Activated CD4-positive, alpha-beta T cell treated with anti-CD3 and anti-CD28 coated beads, Interleukin-2, amount 50 U/mL, for 24 hours (primary cell): ENCODE measurements at regions not wholly inside any gene's neighbourhood (a gene's known extent, or its start where the extent isn't known, plus 50 kb on each side); places are given as distances from the start of the nearest gene placed in this dataset.

Experiments used
- DNase-seq, 2 donors: peaks; one replicate each; pipeline ENCODE4 v3.0.0-alpha.2; 2020; ENCODE audit warnings: low read depth in 1 of 2, low spot score in 1 of 2

DNA sequence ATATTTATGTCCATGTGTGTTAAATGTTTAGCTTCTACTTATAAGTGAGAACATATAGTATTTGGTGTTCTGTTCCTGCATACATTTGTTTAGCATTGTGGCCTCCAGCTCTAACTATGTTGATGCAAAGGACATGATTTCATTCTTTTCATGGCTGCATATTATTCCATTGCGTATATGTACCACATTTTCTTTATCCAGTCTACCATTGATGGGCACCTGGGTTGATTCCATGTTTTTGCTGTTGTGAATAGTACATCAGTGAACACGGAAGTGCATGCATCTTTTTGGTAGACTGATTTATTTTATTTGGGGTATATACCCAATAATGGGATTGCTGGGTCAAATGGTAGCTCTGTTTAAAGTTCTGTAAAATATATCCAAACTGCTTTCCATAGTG lies 359.0 kb downstream of the SLCO4C1 start:
- DNase-seq: no peak

DNA sequence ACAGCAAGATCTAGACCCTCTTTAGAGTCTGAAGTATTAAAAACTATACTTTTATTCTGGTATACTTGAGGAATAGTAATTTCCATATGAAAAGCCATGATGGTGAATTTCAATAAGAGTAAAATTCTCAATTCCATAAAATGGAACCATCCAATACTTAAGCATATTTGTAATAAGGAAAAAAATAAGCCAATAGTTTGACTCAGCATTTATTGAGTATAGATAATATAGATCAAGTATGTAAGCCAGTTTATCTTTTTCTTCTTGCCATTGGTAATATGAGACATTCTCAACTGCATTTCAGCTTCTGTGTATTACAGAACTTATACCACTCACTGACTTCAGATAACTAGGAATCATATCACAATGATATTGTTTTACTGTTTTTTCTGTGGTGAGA lies 361.0 kb downstream of the SLCO4C1 start:
- no peak for DNase-seq

DNA sequence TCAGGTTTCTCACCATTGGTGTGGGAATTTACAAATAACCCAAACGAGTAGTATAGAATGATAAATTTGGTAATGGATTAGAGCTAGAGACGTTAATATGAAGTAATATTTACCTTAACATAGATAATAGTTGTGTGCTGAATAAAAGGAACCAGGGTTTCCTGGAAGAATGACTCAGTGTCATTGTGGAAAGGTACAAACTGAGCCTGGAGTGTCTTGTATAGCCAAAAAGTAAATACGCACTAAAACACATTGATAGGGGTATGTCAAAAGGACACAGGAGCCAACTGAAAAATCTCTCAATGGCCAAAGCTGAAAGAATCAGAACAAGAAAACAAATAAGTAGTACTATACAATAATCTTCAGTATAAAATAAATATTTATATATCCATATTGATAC lies 363.5 kb downstream of the SLCO4C1 start:
- DNase-seq: no peak

DNA sequence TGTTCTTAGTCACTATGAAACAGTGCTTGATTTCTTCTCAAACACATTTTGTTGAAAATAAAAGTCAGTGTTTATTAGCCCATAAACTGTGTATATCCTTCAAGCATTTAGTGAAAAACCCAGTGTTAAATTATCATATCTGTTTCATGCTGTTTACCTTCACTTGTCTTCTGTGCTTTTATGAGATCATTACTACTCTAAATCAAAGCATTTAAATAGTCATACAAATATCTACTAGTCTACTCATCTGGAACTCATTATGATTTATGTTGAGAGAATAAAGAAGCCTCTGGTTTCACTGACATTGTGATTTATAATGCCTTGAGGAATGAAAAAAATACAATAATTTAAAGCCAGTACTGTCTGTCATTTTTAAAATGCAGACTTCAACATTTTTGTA lies 366.5 kb downstream of the SLCO4C1 start:
- DNase-seq: no peak

DNA sequence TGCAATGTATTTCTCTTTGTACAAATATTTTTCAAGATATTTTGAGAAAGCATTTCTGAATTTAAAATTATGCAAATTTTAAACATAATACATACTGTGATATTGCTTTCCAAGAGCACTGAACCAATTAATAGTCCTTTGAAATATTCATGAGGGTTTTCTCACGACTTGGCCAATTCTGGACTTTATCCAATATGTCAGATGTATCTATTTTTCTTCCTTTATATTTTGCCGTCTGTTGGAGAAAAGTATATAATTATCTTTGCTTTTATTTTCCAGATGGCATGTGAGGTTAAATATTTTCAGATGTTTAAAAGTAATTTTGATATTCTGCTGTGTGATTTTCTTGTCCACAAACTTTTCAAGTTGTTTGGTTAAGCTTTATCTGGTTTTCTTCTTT lies 378.9 kb downstream of the SLCO4C1 start:
- DNase-seq: no peak

DNA sequence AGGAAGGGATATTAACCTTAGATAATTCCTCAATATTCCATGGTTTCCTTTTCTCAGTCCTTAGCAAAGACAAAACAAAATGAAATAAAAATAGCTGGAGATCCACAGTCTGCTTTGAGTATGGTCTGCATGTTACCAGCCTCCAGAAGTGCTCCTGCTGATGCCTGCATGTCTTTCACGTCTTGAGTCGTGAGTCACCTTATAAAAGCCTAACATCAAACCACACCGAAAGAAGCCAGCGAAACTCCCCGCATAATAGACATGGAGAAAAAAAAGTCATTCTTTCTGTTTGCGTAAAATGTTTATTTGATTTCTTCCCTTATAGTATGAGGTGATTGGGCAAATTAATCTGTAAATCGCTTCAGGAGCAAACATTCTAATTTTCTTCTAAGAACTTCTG lies 380.5 kb downstream of the SLCO4C1 start:
- no peak for DNase-seq

DNA sequence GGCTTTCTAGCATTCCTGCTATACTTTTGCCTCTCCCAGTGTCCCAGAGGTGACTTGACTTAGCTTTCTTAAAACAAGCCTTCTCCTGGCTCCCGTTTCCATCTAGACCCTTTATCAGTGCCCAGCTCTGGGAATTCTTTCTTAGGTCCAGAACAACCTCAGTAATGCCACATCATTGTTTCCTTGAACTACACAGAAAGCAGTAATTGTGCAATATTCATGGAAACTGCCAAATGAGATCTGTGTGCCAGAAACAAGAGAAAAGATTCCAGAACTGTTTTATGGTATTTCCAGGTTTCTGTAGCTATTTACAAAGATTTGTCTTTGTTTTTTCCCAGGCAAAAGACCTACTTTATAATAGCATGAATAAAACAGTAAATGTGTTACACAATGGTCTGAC lies 391.3 kb downstream of the SLCO4C1 start:
- DNase-seq: no peak

DNA sequence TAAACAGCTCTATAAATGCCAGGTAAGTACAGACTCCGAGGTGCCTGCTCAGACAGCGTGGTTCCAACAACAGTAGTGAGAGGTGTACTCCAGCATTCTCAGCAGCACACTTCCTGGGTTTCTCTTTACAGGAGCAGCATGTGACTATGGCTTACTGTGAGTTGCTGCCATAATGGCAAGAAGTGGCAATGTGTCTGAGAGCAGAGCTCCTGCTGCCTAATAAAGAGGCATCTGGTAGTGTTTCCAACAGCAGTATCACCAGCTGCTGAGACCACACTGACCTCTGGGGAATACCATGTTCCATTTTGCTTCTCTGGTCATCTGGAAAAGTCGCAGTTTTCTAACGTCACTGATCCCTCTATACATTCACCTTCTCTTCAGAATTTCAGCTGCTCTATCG lies 398.2 kb downstream of the SLCO4C1 start:
- DNase-seq: no peak

DNA sequence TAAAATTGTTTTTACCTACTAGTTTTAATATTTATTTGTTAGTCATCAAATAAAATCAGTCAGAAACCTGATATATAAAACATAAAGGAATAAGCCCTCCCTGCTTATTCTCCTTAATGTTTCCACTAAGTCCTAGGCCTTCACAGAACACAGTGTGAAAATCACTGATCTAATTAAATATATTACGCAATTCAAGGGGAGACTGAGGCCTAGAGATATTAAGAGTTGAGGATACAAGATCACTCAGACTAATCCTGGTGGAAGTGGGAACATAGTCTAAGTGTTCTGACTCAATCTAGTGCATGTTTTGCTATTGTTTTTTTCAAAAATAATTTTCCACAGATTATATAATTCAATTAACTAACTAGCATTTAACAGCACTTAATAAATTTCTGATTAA lies 401.1 kb downstream of the SLCO4C1 start:
- no peak for DNase-seq

DNA sequence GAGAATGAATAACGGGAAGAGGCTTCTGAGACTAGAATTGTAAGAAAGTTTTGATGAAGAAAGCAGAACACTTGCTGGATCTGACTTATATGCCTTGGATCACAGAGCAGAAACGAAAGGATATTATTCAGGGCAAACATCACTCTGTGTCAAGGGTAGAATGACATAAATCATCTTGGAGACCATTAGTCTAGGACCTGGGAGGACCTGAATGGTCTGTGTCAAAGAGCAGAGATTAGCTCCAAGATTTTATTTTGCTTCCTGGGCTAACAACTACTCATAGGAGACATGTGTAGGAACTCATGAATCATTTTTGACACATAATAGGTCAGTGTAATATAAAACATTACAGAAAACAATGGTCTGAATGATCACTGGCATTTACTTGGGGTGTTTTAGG lies 417.9 kb downstream of the SLCO4C1 start:
- DNase-seq: no peak

DNA sequence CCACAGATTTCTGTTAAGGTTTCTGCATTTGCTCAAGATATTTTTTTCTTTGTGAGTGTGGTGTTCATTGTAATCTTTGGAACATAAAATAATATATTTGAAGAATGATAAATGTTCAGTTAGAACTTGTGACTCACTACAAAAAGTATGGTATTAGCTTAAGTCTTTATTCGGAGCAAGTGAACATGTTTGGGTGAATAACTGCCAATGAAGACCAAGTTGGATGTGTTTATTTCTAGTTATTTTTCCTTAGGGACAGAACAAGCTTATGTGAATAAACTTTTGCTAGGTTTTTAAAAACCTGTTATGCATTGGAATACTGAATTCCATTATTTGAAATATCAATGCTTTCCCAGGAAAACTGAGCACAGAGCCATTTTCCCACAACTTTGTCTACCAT lies 418.6 kb downstream of the SLCO4C1 start:
- no peak for DNase-seq

DNA sequence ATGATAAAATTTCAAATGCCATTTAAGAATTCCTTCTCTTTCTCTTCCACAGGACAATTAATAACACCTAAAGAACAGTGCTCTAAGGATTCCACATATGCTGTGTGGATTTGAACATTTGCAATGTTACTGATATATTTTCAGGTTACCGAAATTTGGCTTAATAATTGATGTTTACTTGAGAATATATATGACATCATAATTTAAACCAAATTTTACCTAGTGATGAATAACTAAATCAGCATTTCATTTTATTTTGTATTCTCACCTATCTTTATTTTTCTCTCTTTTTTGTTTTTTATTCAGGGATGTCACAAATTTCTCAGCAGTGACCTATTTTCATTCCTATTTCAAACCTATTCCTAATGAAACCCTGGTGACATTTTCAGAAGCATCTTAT lies 429.6 kb downstream of the SLCO4C1 start:
- no peak for DNase-seq

DNA sequence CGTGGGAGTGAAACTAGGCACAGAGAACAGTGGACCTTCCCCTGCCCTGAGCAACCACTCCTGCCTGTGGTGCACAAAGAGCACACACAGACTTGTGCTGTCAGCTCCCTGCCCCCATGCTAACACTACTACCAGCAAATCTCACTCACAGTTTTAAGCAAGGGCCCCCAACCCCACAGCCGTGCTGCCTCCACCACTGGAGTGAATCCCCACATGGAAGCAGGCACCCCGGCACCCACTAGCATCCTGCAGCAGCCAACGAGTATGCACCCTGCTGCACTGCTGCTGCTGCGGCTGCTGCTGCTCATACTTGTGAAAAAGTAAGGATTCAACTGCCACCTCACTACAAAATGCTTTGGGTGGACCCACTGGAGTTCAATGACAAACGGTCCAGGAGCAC lies 435.5 kb downstream of the SLCO4C1 start:
- no peak for DNase-seq

DNA sequence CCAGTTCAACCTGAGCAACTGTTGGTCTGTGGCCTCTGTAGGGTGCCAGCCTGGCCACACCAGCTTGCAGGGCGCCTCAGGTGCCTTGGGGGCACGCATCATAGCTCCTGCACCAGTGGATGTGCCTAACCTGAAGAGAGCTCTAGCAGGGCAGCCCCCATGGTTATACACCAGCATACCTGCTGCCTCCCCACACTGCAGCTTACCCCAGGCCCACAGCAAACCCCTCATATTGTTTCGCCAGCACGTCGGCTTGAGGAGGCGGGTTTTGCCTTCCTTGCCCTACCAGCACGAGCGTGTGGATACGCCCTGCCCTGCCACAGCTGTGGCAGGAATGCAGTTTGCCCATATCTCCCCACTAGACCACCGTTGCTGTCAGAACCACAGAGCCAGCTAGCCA lies 435.9 kb downstream of the SLCO4C1 start:
- no peak for DNase-seq

DNA sequence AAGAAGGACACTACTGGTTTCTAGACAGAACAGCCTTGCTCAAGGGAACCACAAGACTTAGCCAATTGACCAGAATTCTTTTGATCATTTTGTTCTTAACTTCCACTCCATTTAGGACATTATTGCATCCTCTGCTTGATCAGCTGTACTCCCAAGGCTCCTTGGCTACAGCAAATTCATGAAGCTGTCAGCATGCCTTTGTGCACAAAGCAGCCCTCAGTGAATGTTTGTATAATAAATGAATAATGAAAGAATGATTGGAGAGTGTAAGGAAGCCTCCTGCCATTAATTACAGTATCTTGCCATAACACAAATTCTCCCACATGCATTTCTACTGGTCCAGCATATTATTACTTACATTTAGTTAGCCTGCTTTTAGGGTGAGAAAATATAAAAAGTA lies 449.6 kb downstream of the SLCO4C1 start:
- DNase-seq: no peak

DNA sequence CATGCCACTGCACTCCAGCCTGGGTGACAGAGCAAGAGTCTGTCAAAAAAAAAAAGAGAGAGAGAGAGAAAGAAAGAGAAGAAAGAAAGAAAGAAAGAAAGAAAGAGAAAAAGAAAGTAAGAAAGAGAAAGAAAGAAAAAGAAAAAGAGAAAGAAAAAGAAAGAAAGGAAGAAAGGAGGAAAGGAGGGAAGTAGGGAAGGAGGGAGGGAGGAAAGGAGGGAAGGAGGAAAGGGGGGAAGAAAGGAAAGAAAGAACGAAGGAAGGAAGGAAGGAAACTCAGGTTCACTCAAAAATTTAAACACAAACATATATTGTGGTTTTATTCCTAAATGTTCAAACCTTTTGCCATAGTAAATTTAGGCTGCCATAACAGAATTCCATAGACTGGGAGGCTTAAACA lies 453.0 kb downstream of the SLCO4C1 start:
- DNase-seq: no peak

DNA sequence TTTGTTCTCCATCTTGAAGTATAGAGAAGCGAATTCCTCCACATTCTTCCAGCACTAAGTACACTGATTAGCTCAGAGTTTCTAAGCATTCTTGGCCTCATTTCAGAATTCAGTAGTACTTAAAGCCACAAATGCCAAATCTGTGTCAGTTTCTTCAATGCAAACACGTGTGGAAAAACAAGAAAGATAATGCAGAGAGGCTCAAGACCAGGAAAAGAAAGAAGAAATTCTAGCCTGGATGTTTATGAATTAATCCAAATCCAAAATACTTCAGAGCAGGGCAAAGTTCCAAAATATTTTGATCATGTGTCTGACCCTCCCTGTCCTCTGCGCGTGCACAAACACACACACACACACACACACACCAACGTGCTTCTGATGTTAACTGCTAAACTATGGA lies 457.6 kb downstream of the SLCO4C1 start:
- DNase-seq: no peak

DNA sequence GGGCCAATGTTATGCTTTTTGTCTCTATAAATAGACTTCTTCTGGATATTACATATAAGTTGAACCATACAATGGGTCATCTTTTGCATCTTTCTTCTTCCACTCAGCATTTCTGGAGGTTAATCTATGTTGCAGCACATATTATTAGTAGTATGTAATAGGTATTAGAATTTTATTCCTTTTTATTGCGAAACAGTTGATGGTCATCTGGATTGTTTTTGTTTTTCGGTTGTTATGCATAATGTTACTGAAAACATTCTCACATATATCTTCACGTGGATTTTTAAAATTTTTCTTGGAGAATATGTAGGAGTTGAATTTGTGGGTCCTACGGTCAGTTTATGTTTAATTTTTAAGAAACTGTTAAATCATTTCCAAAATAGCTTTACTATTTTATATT lies 466.8 kb downstream of the SLCO4C1 start:
- DNase-seq: no peak

DNA sequence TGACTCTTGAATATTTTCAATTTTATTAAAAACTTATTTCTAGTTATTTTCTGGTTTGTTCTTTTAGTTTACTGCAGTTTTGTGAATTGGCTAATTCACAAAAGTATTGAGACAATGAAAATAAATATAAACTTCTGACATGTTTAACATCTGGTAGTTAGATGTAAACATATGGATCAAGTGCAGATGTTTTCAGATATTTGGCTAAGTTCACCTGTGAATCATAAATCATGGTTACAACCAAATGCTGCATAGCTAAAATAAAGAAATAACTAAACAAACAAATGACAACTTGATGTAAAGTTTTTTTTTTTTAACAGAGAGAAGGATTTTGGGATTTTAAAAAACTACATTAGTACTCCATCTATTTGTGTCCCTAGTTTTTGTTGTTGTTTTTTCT lies 484.6 kb downstream of the SLCO4C1 start:
- no peak for DNase-seq

DNA sequence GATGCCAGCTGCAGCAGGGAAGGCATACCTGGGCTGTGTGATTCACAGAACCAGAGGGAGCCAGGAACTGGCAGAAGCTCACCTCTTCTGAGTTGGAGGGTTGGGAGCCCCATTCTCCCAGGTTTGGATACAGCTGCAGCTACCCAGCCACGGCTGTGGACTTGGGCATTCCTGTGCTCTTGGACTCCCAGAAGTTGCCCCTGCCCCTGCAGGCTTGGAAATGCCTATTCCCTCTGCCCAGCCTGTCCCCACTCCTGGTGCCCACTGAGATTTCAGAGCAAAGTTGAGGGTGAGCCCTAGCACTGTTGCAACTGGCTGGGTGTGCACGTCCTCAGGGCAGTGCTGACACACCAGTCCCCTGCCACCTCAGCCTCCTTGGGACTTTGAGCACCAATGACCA lies 489.7 kb downstream of the SLCO4C1 start:
- no peak for DNase-seq

DNA sequence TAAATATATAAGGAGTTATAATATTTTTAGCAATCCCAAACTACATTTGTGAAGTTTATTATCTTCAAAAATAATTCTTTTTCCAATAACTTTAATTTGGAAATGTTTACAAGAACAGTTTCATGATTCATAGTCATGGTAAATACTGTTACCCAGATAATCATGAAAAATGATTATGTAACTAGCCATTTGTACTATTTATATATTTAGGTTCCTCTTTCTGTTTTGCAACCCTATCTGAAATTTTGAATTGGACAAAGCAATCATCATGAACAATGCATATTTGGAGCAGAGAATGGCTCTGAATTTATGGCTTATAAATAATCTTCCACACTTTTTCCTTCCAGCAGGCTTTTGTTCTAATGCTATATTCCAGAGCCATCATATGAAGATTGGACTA lies 499.7 kb downstream of the SLCO4C1 start:
- no peak for DNase-seq

DNA sequence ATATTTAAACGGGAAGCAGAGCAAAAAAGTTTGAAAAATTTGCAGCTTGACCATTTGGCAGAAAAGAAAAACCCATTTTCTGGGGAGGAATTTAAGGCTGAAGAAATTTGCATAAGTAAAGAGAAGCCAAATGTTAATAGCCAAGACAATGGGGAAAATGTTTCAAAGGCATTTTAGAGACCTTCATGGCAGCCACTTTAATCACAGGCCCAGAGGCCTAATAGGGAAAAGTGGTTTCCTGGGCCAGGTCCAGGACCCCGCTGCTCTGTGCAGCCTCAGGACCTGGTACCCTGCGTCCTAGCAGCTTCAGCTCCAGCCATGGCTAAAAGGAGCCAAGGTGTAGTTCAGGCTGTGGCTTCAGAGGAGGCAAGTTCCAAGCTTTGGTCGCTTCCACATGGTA lies 507.3 kb downstream of the SLCO4C1 start:
- DNase-seq: no peak

DNA sequence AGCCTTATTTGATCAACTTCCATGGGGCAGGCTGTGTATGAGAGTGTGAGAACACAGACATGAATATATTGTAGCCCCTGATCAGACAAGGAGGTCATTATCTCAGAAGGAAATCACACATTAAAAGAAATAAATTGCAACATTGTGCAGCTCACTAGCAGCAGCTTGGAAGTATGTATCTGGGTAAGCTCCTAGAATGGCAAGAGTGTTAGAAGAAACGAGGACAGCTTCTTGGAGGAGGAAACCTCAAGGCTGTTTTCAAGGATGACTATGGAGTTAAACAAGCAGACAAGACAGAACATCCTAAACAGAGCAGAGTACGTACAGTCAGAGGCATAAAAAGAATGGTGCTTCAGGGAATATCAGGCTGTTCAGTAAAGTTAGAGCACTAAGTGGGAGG lies 511.0 kb downstream of the SLCO4C1 start:
- DNase-seq: no peak

DNA sequence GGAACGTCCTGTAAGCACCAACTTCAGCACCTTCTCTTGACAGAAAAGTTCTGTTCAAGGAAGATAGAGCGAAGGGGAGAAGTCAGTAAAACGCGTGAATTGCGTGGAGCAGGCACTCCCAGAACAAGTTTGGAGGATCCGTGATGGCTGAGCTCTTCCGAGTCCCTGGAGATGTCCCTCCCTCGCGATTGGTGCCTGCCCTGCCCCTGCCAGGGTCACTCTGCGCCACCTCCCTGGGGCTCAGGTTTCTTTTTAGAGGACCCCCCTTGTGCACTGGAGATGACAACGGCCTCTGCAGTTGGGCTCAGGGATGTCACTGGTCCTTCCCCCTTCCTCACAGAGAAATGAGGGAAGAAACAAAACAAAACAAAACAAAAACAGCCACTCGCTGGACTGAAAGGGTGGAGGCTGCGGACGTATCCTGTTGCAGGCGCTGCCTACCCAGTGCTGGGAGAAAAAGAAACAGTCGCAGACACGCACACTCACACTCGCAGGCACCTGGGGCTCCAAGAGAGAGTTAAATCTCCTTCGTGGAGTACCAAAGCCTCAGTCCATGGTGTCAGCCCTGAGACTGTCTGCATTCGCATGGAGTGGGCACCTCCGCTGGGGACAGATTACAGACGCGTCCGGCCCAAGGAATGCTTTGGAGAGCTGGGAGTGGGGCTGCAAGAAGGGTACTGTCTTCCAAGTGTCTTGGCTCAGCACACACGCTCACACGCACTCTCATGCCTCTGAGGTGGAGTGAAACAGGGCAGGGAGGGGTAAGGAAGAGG lies 512.7 kb downstream of the SLCO4C1 start:
- no peak for DNase-seq
